AG09319 (cell line): ENCODE measurements at regions not wholly inside any gene's neighbourhood (a gene's known extent, or its start where the extent isn't known, plus 50 kb on each side); places are given as distances from the start of the nearest gene placed in this dataset.

Experiments used
- DNase-seq: peaks from one replicate; pipeline ENCODE4 v3.0.0-alpha.2; 2010; ENCODE audit warnings: low read depth; ENCODE audit errors: extremely low read depth
- TF ChIP-seq, protein P1 (sequence below): IDR thresholded peaks from 2 replicates; pipeline ENCODE4 v1.5.1; 2011; ENCODE audit warnings: low read depth, mild to moderate bottlenecking, inconsistent platforms, low read length, moderate library complexity

DNA sequence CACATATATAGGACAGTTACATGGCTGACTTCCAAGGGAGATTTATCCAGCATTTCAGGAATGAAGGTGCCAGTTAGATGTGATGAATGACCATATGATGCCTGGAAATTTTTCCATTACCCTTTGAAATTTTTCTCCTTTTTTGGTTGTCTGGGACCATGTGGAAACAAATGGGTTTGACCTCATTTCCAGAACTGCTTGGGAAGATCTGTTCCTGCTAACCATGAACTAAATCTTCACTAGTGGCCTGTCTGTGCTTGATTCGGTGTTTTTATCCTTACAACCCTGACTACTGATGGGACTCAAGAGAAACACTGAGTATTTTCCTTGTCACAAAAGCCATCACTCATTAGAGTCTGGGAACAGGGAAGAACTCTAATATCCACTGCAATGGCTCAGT, 409.4 kb downstream of the PDCD6IP start:
- no peak for DNase-seq
- TF ChIP-seq, protein P1, sequence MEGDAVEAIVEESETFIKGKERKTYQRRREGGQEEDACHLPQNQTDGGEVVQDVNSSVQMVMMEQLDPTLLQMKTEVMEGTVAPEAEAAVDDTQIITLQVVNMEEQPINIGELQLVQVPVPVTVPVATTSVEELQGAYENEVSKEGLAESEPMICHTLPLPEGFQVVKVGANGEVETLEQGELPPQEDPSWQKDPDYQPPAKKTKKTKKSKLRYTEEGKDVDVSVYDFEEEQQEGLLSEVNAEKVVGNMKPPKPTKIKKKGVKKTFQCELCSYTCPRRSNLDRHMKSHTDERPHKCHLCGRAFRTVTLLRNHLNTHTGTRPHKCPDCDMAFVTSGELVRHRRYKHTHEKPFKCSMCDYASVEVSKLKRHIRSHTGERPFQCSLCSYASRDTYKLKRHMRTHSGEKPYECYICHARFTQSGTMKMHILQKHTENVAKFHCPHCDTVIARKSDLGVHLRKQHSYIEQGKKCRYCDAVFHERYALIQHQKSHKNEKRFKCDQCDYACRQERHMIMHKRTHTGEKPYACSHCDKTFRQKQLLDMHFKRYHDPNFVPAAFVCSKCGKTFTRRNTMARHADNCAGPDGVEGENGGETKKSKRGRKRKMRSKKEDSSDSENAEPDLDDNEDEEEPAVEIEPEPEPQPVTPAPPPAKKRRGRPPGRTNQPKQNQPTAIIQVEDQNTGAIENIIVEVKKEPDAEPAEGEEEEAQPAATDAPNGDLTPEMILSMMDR: no peak

DNA sequence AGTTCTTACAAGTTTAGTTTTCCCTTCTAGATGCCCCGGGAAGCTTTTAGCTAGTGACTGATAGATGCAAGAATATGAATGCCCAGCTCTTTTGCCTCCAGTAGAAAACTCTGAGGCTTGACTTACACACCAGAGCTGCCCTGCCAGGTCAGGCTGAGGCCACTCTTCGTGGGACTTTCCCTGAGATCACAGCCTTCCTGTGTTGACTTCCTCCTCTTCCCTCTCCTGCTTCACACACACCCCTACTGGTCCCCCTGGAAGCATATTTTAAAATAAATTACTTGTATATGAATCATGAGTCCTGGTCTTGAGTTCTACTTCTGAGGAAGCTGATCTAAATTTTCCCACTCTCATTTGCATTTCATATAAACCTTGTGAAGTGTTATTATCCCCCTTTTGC, 413.7 kb downstream of the PDCD6IP start:
- no peak for DNase-seq
- TF ChIP-seq, protein P1: no peak

DNA sequence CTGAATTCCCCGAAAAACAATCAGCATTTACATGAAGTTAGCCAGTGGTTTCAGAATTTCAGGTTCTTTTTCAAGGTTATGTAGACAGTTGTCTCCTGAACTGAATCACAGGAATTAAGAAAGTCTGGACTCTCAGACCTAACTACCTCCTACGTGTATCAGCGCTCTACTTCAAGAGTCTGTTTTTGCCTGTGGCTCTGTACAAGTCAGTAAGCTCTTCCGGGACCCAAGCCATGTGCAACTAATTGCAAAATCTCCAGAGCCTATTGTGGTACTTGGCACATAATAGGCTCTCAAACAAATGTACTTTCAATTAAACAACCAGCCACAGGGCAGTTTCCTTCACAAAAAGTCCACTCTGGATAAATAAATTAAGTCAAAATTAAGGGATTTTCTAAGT, 414.2 kb downstream of the PDCD6IP start:
- DNase-seq: no peak
- TF ChIP-seq, protein P1: no peak

DNA sequence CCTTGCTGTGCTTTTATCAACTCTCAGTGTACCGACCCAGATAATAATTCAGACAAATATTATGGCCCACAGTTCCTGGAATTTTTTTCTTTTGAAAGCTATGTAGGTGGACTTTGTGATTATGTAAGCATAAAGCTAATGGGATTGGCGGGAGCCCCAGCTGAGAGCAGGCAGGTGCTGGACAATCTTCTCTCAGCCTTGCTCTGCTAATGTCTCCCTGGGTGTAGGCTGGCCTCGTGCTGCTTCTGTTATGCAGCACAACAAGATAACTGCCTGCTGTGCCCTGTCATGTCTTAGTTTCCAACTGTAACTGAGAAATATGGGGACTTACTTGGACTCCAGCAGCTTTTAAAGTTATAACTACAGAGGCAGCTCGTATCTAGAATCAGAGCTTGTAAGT, 415.0 kb downstream of the PDCD6IP start:
- DNase-seq: no peak
- TF ChIP-seq, protein P1: no peak

DNA sequence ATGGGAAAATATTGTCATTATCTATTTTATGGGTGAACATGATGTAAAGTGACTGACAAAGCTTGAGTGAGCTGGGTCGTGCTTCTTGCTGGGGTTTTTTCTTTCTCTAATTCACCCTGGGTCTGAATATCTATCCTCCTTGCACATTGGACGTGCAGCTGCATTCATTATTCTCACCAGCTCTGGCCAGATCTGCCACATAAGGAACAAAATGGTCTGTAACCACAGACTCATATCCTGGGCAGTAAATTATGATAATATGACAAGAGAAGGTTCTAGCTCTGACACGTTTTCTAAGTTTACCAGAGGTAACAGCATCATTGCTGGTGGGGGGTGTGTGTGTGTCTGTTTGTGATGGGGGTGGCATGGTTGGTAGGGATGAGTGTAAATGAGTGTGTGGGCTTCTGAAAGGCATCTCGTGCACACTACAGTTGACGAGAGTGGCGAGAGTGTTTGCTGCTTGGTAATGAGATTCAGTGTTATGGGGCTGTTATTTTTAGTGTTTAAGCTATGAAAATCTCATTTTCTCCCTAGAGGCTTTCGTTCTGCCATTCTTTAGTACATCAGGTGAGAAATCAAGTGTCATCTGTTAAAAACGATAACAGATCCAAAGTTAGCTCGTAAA, 418.4 kb downstream of the PDCD6IP start:
- TF ChIP-seq, protein P1: no peak
- no peak for DNase-seq

DNA sequence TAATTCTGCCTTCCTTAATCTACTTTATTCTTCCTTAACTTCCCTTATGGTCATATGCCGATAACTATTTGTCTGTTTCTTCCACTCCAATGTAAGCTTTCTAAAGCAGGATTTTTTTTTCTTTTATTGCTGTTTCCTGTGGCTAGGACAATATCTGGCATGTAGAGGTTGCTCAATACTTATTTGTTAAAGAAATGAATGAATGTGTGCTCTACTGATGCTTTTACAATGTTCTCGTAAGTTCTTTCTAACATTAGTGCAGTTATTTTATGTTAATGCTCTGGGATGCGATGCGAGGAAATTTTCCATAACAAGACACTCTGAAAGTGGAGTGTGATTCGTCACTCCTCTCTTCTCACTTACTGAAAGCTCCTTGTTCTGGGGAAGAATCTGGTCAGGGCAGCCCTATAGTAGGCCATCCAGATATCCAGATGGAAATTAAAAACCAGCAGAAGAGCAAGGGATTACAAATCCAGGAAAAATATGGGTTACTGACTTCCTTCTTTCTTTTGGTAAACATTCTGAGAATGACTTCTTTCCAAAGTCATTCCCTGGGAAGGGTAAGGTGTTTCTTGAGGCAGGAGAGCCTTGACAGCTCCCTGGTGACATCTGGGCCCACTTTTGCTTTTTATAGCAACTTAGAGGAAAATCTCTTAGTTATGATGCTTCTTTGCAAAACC, 420.4 kb downstream of the PDCD6IP start:
- no peak for DNase-seq
- TF ChIP-seq, protein P1: no peak

DNA sequence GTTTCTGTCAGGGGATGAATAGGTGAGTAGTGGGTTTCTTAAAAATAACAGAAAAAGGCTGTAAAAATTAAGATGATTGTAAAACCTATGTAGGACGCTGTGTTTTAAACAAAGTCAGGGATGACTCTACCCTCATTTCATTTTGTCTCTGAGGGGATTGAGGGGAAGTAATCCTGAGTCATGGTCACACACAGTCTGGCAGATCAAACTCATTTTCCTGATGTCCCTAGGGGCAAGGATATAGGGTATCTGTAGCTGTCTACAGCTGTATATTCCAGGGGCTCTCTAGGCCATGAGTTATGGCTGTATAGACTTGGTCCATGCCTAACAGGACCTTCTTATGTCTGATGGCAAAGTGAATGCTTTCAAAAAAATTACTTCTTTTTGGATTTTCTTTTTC, 421.1 kb downstream of the PDCD6IP start:
- TF ChIP-seq, protein P1: no peak
- DNase-seq: no peak
